NCI-H146 (cell line): ENCODE measurements at regions not wholly inside any gene's neighbourhood (a gene's known extent, or its start where the extent isn't known, plus 50 kb on each side); places are given as distances from the start of the nearest gene placed in this dataset.
A peak's percentile ranks its signal among the peaks of the same experiment; 100 is the strongest.
"Not testable (repeated sequence)": the region's sequence is repeated elsewhere in the genome, so short reads cannot be mapped to it uniquely, and the experiment has no call there.

Source experiments
- DNase-seq: peaks from one replicate; lab custom pipeline; 2025; lab: John Stamatoyannopoulos, UW

- no peak for DNase-seq
Observed at GRCh38 chr6:68144667-68145066, 490.4 kb upstream of the ADGRB3 start.

DNA sequence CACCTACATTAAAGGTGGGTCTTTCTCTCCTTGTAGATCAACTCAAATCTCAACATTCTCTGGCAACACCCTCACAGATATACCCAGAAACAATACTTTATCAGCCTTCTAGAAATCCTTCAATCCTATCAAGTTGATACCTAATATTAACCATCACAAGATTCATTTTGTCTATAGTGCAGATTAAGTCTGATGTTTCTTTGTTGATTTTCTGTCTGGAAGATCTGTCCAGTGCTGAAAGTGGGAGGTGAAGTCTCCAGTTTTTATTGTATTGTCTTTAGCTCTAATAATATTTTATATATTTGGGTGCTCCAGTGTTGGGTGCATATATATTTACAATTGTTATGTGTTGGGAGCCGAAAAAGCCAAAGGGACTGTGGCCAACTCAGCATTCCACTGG is 493.9 kb upstream of the ADGRB3 start:
- DNase-seq: no peak

DNA sequence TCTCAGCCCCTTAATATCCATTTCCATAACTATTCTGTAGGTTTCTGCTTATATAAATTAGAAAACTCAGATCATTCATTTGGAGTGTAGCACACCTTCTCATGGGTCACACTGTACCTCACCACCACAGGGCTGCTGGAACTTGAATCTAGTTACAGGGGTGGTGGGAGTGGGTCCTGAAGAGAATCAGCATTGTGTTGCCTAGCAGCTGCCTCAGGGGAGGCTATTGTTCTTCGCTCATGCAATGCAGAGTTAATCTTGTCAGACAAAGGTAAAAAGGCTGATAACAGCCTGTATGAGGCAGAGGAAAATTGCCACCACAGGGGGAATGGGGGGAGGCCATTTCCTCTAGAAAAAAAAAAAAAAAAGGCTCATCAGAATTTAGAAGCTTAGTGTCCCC is 496.0 kb upstream of the ADGRB3 start:
- peak; percentile 5 for DNase-seq

DNA sequence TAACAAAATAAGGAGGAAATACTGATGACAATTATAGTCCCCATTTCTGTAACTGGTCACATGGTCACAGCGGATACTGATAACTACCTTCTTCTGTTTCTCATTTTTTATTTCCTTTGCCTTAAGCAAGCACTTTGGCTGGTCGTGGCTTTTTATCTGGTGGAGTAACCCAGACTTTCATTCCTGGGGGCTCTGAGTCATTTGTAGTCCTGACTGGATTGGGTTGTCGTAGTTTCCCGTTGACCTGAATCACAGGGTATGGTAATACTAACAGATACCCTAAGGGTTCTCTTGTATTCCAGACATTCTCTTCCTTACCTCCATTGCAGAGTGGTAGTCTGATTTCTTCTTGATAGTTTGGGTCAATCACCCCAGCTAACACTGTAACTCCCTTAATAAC is 500.3 kb upstream of the ADGRB3 start:
- no peak for DNase-seq

DNA sequence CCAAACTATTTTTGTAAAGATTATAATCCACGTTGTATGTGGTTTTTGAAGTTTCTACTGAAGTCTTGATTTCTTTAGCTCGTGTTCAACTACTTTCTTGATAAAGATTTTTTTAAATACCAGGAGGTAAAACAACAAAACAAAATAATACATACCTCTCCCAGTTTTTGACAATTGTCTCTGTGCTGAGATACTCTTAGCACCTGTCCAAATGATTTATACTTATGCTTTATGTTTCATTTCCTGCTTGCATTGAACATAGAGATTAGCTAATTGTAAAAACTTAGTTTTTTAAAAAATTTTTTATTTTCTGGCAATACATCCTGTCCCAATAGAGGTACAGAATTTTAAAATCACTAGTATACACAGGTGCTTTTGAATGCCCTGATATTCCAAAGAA is 506.9 kb upstream of the ADGRB3 start:
- no peak for DNase-seq

DNA sequence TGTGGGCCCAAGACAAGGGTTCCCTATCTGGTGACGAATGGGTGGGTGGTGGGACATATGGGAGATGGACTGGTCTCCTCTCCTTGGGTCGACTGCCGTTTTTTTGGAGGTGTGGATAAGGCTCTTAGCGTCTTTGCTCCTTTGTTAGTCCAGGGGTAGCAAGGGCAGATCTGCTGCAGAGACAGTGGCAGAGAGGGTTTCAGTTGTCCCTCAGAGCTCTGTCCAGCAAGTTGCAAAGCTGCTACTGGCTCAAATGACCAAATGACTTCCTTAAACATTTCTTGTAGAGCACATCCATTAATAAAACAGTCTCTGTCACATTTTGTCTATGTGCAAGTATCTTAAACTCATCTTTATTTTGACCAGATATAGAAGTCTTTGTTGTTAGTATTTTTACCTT is 508.0 kb upstream of the ADGRB3 start:
- no peak for DNase-seq

GRCh38 chr6:68126089-68126749 is 508.9 kb upstream of the ADGRB3 start:
- no peak for DNase-seq

DNA sequence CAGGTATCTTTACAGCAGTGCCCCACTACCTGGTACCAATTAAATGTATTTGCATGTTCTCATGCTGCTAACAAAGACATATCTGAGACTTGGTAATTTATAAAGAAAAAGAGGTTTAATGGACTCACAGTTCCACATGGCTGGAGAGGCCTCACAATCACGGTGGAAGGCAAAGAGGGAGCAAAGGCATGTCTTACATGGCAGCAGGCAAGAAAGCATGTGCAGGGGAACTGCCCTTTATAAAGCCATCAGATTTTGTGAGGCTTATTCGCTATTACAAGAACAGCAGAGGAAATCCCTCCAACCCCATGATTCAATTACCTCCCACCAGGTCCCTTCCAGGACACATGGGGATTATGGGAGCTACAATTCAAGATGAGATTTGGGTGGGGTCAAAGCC is 512.1 kb upstream of the ADGRB3 start:
- DNase-seq: not testable (repeated sequence)

DNA sequence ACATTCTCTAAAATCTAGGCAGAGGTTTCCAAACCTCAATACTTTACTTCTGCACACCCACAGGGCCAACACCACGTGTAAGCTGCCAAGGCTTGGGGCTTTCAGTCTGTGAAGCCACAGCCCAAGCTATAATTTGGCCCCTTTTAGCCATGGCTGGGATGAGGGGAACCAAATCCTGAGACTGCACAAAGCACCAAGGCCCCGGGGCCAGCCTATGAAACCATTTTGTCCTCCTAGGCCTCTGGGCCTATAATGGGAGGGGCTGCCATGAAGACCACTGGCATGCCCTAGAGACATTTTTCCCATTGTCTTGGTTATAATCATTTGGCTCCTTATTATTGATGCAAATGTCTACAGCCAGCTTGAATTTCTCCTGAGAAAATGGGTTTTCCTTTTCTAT is 513.0 kb upstream of the ADGRB3 start:
- no peak for DNase-seq

DNA sequence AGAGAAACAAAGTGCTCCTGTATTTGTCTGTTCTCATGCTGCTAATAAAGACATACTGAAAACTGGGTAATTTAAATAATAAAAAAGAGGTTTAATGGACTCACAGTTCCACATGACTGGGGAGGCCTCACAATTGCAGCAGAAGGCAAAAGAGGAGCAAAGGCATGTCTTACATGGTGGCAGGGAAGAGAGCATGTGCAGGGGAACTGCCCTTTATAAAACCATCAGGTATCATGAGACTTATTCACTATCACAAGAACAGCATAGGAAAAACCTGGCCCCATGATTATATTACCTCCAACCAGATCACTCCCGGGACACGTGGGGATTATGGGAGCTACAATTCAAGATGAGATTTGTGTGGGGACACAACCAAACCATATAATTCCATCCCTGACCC is 514.1 kb upstream of the ADGRB3 start:
- not testable (repeated sequence) for DNase-seq

DNA sequence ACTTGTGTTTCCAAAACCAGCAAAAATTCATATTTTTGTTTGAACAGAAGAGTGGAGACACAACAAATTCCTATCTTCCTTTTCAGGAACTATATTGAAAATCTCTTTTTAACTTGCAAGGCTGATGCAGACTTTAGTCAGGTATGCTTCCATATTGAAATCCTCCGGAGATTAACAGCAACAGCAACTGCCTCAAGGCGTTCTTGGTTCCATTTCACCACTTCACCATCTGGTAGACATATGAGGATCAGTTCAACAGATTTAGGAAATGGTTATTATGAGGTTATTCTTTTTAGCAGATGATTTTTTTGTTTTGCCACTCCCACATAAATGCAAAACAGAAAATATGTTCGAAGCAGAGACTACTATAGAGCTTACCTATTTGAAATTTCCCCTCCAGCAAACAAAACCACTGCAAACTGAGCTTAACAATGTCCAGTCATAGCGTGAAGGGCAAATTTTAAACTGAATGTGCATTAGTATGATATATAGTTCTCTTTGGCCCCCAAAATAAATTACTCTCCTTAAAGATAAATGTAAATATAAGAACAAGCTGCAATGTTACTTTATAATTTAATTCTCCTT is 520.5 kb upstream of the ADGRB3 start:
- no peak for DNase-seq

GRCh38 chr6:68108233-68108835 is 526.7 kb upstream of the ADGRB3 start:
- no peak for DNase-seq

GRCh38 chr6:68094070-68094469 is 541.0 kb upstream of the ADGRB3 start:
- DNase-seq: no peak

DNA sequence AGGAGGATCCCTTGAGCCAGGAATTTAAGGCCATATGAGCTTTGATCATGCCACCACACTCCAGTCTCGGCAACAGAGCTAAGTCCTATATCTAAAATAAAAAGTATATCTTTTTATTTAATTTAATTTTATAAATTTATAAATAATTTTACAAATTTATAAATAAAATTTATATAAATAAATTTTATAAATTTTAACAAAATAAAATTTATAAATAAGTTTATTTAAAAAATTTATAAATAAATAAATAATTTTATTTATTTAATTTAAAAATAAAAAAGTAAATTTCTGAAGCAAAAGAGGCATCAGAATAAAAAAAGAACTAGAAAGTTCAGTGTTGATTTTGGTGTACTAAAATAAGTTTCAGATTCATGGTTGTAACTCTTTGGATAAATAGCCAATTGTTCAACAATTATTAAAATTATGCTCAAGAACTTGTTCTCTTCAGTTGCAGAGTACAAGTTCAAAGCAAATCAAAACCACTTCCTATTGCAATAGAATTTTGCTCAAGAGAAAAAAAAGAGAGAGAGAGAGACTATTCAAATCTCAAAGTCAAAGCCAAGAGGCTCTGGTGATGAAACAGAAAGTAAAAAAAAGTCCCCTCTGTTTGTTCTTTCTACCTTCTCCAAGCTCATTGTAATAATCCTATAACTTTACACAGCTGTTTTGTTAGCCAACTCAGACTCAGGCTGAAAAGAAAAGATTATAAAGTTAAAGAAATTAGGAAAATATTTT is 547.5 kb upstream of the ADGRB3 start:
- DNase-seq: no peak

GRCh38 chr6:68086199-68086598 is 548.9 kb upstream of the ADGRB3 start:
- DNase-seq: no peak

- DNase-seq: not testable (repeated sequence)
Observed at GRCh38 chr6:68085599-68085998, 549.5 kb upstream of the ADGRB3 start.

DNA sequence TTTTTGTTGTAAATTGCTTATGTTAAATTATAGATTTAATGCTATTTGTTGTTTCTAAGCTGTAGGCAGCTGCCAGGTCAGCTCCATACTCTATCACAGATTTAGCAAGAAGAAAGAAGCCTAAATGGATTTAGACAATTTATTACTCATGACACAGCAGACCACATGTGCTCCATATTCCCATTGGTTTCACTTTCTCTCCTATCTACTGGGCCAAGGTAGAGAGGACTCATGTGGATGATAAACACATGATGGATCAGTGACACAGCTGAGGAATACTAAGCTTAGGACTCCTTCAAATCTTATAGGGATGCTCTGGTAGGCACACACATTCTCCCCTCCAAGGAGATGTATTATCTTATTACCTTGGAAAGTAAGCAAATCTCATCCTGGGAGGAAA is 553.0 kb upstream of the ADGRB3 start:
- DNase-seq: no peak

DNA sequence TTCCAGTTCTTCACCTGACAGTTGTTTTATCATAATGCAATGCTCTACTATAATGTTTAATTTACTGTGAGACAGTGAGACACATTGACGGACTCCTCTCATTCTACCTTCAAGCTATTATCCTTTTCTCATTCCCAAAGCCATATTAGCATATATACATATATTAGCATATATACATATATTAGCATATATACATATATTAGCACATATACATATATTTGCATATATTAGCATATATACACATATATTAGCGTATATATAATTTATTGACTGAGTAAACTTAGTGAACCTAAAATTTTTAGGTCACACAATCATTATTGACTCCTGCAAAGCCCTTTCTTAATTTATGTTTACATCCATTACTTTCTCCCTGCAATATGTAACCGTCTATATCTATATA is 555.0 kb upstream of the ADGRB3 start:
- DNase-seq: no peak

DNA sequence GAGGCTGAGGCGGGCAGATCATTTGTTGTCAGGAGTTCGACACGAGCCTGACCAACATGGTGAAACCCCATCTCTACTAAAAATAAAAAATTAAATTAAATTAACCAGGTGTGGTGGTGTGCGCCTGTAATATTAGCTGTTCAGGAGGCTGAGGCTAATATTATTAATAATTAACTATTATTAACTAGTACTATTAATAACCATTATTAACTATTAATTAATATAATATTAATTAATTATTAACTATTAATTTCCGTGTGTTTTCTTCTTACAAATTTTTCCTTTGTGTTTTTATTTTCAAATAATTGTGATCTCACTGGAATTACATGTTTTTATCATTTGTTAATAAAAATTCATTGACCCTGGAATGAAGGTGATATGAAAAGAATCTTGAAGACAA is 557.4 kb upstream of the ADGRB3 start:
- no peak for DNase-seq

DNA sequence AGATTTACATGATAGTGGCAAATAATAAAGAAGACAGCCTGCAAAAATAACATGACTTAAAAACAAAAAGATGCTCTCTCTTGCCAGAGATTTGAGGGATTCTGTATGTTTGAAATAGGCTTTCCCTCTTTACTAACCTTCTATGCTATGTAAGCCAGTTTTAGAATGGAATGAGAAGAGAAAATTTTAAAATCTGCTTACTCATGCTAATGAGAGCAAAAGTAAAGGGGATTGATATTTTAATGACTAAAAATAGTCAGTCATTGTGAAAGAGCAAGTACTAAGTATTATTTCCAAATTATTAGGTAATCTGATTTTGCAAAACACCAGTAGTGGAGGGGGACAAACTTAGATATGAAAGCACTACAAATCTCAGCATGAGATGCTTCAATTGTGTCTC is 563.3 kb upstream of the ADGRB3 start:
- DNase-seq: no peak

- no peak for DNase-seq
Observed at GRCh38 chr6:68069921-68070710, 565.0 kb upstream of the ADGRB3 start.

DNA sequence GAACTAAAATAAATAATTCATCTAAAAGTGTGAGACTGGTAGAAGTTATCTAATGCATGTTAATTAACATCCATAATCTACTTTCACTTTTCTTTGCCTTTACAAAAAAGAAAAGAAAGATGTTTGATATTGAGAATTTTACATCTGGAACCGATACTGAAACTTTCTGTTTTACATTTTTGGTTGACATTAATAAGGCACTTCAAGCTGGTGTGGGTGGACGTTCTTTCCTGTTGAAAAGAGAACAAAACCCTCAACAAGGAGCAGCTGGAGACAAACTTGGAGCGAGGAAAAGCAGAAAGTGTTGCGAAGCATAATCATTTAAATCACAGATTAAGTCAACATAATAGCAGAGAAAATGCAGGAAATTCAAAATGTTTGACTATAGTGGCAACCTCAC is 575.2 kb upstream of the ADGRB3 start:
- DNase-seq: no peak
